ENCODE measurements at regions not wholly inside any gene's neighbourhood (a gene's known extent, or its start where the extent isn't known, plus 50 kb on each side); places are given as distances from the start of the nearest gene placed in this dataset.

- Mint-ChIP-seq H3K27me3 (peaks cover 0 to 4% of the 10 kb centered on the region in 2 donors), H3K4me3 (no peak overlapping the region), H3K4me1 (peaks cover 0 to 3% (median 0%) of the 10 kb centered on the region in 4 donors), H3K36me3 (no peaks in the 10 kb centered on the region), H3K27ac (no peak overlapping the region), H3K9me3 (peaks cover 0 to 4% (median 0%) of the 10 kb centered on the region in 8 donors)
- ChIA-PET POLR2A (ENCODE audit: partially characterized antibody) (no interaction called here), CTCF (ENCODE audit: partially characterized antibody) (interaction anchor here (1.3 kb wide), 1 partner anchor 11 kb away, joined by 4 read pairs; no protein-coding TSS in a partner anchor)
- Histone ChIP-seq H3K4me3 (ENCODE audit: low read length in 2 of 2) (no peak overlapping the region), H3K27me3 (ENCODE audit: insufficient read depth, low read length) (no peaks in the 10 kb centered on the region), H3K4me1 (ENCODE audit: insufficient read depth, low read length) (no peaks in the 10 kb centered on the region), H3K36me3 (ENCODE audit: insufficient read depth, low read length) (no peaks in the 10 kb centered on the region), H3K27ac (ENCODE audit: low read depth, low read length) (no peak overlapping the region), H3K9me3 (ENCODE audit: control insufficient read depth in 1 of 2, low read length in 2 of 2) (no peaks in the 10 kb centered on the region)
- DNase-seq = no peak
- intact Hi-C loops (cut with micrococcal nuclease) = no loop called here
These were observed 71.4 kb downstream of the TLR4 start for GRCh38 chr9:117775591-117775990.

GRCh38 chr9:117777823-117778222 lies 73.6 kb downstream of the TLR4 start:
- peaks cover 0 to 4% (median 0%) of the 10 kb centered on the region in 8 donors for H3K9me3 Mint-ChIP-seq
- H3K27ac ChIP-seq (ENCODE audit: low read depth, low read length) = no peak overlapping the region
- peaks cover 0 to 4% of the 10 kb centered on the region in 2 donors for H3K27me3 Mint-ChIP-seq
- ChIA-PET POLR2A (ENCODE audit: partially characterized antibody) (no interaction called here), CTCF (ENCODE audit: partially characterized antibody) (no interaction called here)
- no peaks in the 10 kb centered on the region for H3K27me3 ChIP-seq (ENCODE audit: insufficient read depth, low read length)
- no peaks in the 10 kb centered on the region for H3K9me3 ChIP-seq (ENCODE audit: control insufficient read depth in 1 of 2, low read length in 2 of 2)
- peaks cover 0 to 4% (median 2%) of the 10 kb centered on the region in 4 donors for H3K4me1 Mint-ChIP-seq
- no peak overlapping the region for H3K4me3 Mint-ChIP-seq
- DNase-seq = no peak
- H3K27ac Mint-ChIP-seq = no peak overlapping the region
- no peaks in the 10 kb centered on the region for H3K36me3 Mint-ChIP-seq
- intact Hi-C loops (cut with micrococcal nuclease) = no loop called here
- H3K4me1 ChIP-seq (ENCODE audit: insufficient read depth, low read length) = peaks cover 4% of the 10 kb centered on the region
- H3K36me3 ChIP-seq (ENCODE audit: insufficient read depth, low read length) = no peaks in the 10 kb centered on the region
- H3K4me3 ChIP-seq (ENCODE audit: low read length in 2 of 2) = no peak overlapping the region

DNA sequence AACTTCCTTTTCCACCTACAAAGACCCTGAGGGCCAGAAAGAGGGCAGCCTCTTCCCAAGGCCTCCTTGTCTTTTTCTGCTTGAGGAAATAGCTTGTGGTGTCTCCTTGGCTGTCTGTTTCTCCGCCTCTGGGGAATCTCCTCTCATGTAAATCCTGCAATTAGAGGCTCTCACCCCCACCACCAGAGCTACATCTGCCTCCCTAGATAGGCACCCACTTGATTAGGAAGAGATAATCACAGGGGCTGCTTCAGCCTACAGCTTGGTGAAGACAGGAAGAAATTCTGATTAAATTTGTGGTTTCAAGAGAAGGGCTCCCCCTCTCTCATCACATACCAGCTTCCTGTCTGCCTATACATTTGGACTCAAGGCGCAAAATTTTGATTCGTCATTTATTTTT lies 75.6 kb downstream of the TLR4 start:
- Histone ChIP-seq H3K27ac (ENCODE audit: low read depth, low read length) (no peak overlapping the region), H3K4me1 (ENCODE audit: insufficient read depth, low read length) (peaks cover 15% of the 10 kb centered on the region), H3K9me3 (ENCODE audit: control insufficient read depth in 1 of 2, low read length in 2 of 2) (no peaks in the 10 kb centered on the region), H3K4me3 (ENCODE audit: low read length in 2 of 2) (no peak overlapping the region), H3K36me3 (ENCODE audit: insufficient read depth, low read length) (no peaks in the 10 kb centered on the region), H3K27me3 (ENCODE audit: insufficient read depth, low read length) (no peaks in the 10 kb centered on the region)
- Mint-ChIP-seq H3K27ac (no peak overlapping the region), H3K4me3 (no peak overlapping the region), H3K4me1 (peaks cover 0 to 4% (median 2%) of the 10 kb centered on the region in 4 donors), H3K27me3 (peaks cover 0 to 4% of the 10 kb centered on the region in 2 donors), H3K36me3 (no peaks in the 10 kb centered on the region), H3K9me3 (no peaks in the 10 kb centered on the region)
- ChIA-PET CTCF (ENCODE audit: partially characterized antibody) (no interaction called here), POLR2A (ENCODE audit: partially characterized antibody) (no interaction called here)
- DNase-seq = no peak
- intact Hi-C loops (cut with micrococcal nuclease) = no loop called here

GRCh38 chr9:117782931-117783788 lies 79.0 kb downstream of the TLR4 start:
- ChIA-PET CTCF (ENCODE audit: partially characterized antibody) (no interaction called here), POLR2A (ENCODE audit: partially characterized antibody) (no interaction called here)
- no peaks in the 10 kb centered on the region for H3K9me3 Mint-ChIP-seq
- no peak overlapping the region for H3K4me3 Mint-ChIP-seq
- Histone ChIP-seq H3K27ac (ENCODE audit: low read depth, low read length) (no peak overlapping the region), H3K4me3 (ENCODE audit: low read length in 2 of 2) (peak overlapping the region; percentile 4 to 25), H3K4me1 (ENCODE audit: insufficient read depth, low read length) (peaks cover 15% of the 10 kb centered on the region), H3K9me3 (ENCODE audit: control insufficient read depth in 1 of 2, low read length in 2 of 2) (no peaks in the 10 kb centered on the region), H3K36me3 (ENCODE audit: insufficient read depth, low read length) (no peaks in the 10 kb centered on the region), H3K27me3 (ENCODE audit: insufficient read depth, low read length) (no peaks in the 10 kb centered on the region)
- peak; percentile 50 to 67 (median 62) for DNase-seq
- no peaks in the 10 kb centered on the region for H3K27me3 Mint-ChIP-seq
- H3K36me3 Mint-ChIP-seq = no peaks in the 10 kb centered on the region
- H3K27ac Mint-ChIP-seq = no peak overlapping the region
- intact Hi-C loops (cut with micrococcal nuclease) = loop anchor here (1.0 kb wide), 1 partner anchor 43 kb away; no protein-coding TSS in a partner anchor
- peaks cover 0 to 4% (median 3%) of the 10 kb centered on the region in 4 donors for H3K4me1 Mint-ChIP-seq

- H3K4me3 ChIP-seq (ENCODE audit: low read length in 2 of 2) = peak overlapping the region in 1 of 2 donors; percentile 25
These were observed 79.6 kb downstream of the TLR4 start for GRCh38 chr9:117783828-117784227.

GRCh38 chr9:117784996-117785395 lies 80.8 kb downstream of the TLR4 start:
- H3K36me3 Mint-ChIP-seq = no peaks in the 10 kb centered on the region
- peaks cover 0 to 4% (median 2%) of the 10 kb centered on the region in 4 donors for H3K4me1 Mint-ChIP-seq
- H3K27ac ChIP-seq (ENCODE audit: low read depth, low read length) = no peak overlapping the region
- no peak for DNase-seq
- POLR2A ChIA-PET (ENCODE audit: partially characterized antibody) = no interaction called here
- H3K9me3 Mint-ChIP-seq = peaks cover 0 to 3% (median 0%) of the 10 kb centered on the region in 8 donors
- H3K27me3 ChIP-seq (ENCODE audit: insufficient read depth, low read length) = no peaks in the 10 kb centered on the region
- H3K4me3 Mint-ChIP-seq = no peak overlapping the region
- CTCF ChIA-PET (ENCODE audit: partially characterized antibody) = no interaction called here
- peak overlapping the region in 1 of 7 donors; percentile 18 for H3K27ac Mint-ChIP-seq
- intact Hi-C loops (cut with micrococcal nuclease) = no loop called here
- H3K27me3 Mint-ChIP-seq = no peaks in the 10 kb centered on the region
- no peak overlapping the region for H3K4me3 ChIP-seq (ENCODE audit: low read length in 2 of 2)
- no peaks in the 10 kb centered on the region for H3K9me3 ChIP-seq (ENCODE audit: control insufficient read depth in 1 of 2, low read length in 2 of 2)
- H3K36me3 ChIP-seq (ENCODE audit: insufficient read depth, low read length) = no peaks in the 10 kb centered on the region
- H3K4me1 ChIP-seq (ENCODE audit: insufficient read depth, low read length) = peaks cover 15% of the 10 kb centered on the region

More at GRCh38 chr9:117783828-117784227, 79.6 kb downstream of the TLR4 start:
- no peaks in the 10 kb centered on the region for H3K9me3 ChIP-seq (ENCODE audit: control insufficient read depth in 1 of 2, low read length in 2 of 2)
- H3K4me3 Mint-ChIP-seq = no peak overlapping the region
- ChIA-PET POLR2A (ENCODE audit: partially characterized antibody) (interaction anchor here (0.7 kb wide), 1 partner anchor 42 kb away, joined by 4 read pairs; no protein-coding TSS in a partner anchor), CTCF (ENCODE audit: partially characterized antibody) (no interaction called here)
- no peaks in the 10 kb centered on the region for H3K27me3 Mint-ChIP-seq
- H3K9me3 Mint-ChIP-seq = no peaks in the 10 kb centered on the region
- no peak overlapping the region for H3K27ac Mint-ChIP-seq
- H3K4me1 ChIP-seq (ENCODE audit: insufficient read depth, low read length) = peaks cover 15% of the 10 kb centered on the region
- no peak overlapping the region for H3K27ac ChIP-seq (ENCODE audit: low read depth, low read length)
- no peaks in the 10 kb centered on the region for H3K36me3 Mint-ChIP-seq
- intact Hi-C loops (cut with micrococcal nuclease) = loop anchor here (1.0 kb wide), 1 partner anchor 42 kb away; no protein-coding TSS in a partner anchor
- no peaks in the 10 kb centered on the region for H3K36me3 ChIP-seq (ENCODE audit: insufficient read depth, low read length)
- peak; percentile 35 to 46 (median 38) for DNase-seq
- no peaks in the 10 kb centered on the region for H3K27me3 ChIP-seq (ENCODE audit: insufficient read depth, low read length)
- peaks cover 0 to 4% (median 3%) of the 10 kb centered on the region in 4 donors for H3K4me1 Mint-ChIP-seq

DNA sequence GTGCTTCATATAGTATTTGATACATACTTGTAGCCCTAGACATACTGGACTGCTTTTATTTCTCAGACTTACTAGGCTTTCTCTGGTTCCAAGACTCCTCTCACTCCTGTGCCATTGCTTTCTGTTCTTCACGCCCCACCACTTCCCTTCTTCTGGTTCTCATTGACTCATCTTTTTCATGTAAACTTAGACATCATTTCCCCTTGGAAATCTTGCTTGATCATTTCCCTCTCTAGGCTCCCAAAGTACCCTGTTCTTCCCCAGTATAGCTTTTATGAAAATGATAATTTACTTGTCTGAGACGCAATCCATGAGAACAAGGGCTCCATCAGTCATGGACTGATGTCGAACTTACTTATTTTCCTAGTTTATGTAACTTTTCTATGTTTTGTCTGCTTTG lies 83.5 kb downstream of the TLR4 start:
- H3K36me3 ChIP-seq (ENCODE audit: insufficient read depth, low read length) = no peaks in the 10 kb centered on the region
- H3K4me1 ChIP-seq (ENCODE audit: insufficient read depth, low read length) = peaks cover 12% of the 10 kb centered on the region
- Mint-ChIP-seq H3K27ac (peak overlapping the region in 2 of 7 donors; percentile 33 to 42), H3K4me3 (no peak overlapping the region), H3K36me3 (no peaks in the 10 kb centered on the region), H3K27me3 (no peaks in the 10 kb centered on the region), H3K9me3 (peaks cover 0 to 3% (median 0%) of the 10 kb centered on the region in 8 donors), H3K4me1 (peaks cover 0 to 2% (median 0%) of the 10 kb centered on the region in 4 donors)
- intact Hi-C loops (cut with micrococcal nuclease) = no loop called here
- CTCF ChIA-PET (ENCODE audit: partially characterized antibody) = no interaction called here
- POLR2A ChIA-PET (ENCODE audit: partially characterized antibody) = no interaction called here
- DNase-seq = no peak
- no peak overlapping the region for H3K27ac ChIP-seq (ENCODE audit: low read depth, low read length)
- no peaks in the 10 kb centered on the region for H3K27me3 ChIP-seq (ENCODE audit: insufficient read depth, low read length)
- H3K4me3 ChIP-seq (ENCODE audit: low read length in 2 of 2) = no peak overlapping the region
- no peaks in the 10 kb centered on the region for H3K9me3 ChIP-seq (ENCODE audit: control insufficient read depth in 1 of 2, low read length in 2 of 2)

Measured in CD4-positive, alpha-beta memory T cell (primary cell).